Epithelial cell of esophagus (primary cell): ENCODE measurements at regions not wholly inside any gene's neighbourhood (a gene's known extent, or its start where the extent isn't known, plus 50 kb on each side); places are given as distances from the start of the nearest gene placed in this dataset.
A peak's percentile ranks its signal among the peaks of the same experiment; 100 is the strongest.
"Not testable (repeated sequence)": the region's sequence is repeated elsewhere in the genome, so short reads cannot be mapped to it uniquely, and the experiment has no call there.

Experiments
- DNase-seq: peaks from one replicate; pipeline ENCODE4 v3.0.0; 2010; ENCODE audit warnings: low read depth
- H3K4me3 ChIP-seq: 2 replicates; pipeline ENCODE4 v1.5.1; 2011; ENCODE audit warnings: mild to moderate bottlenecking, low read length, control low read depth
- TF ChIP-seq, protein P1 (sequence below): IDR thresholded peaks from 2 replicates; pipeline ENCODE4 v1.5.1; 2011; ENCODE audit warnings: low read depth, mild to moderate bottlenecking, low read length, control low read depth, inconsistent platforms; ENCODE audit not compliant: insufficient read depth; ENCODE audit errors: missing control alignments

DNA sequence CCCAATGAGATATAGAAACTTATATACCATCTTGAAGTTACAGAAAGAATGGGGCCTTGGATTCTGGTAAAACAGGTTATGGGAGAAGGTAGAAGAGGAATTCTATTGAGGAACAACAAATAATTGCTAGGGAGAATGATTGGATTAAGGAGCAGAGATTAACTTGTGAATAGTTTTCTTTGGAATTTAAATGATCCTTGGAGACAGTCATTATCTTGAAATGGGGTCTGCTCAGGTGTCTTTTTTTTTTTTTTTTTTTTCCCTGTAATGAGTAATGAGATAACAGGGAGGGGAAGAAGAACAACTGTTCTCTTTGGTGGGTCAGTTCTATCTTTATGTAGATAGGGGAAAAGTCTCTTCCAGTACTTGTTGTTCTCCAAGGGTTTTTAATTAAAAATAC, 1406.0 kb downstream of the RPA4 start:
- TF ChIP-seq, protein P1, sequence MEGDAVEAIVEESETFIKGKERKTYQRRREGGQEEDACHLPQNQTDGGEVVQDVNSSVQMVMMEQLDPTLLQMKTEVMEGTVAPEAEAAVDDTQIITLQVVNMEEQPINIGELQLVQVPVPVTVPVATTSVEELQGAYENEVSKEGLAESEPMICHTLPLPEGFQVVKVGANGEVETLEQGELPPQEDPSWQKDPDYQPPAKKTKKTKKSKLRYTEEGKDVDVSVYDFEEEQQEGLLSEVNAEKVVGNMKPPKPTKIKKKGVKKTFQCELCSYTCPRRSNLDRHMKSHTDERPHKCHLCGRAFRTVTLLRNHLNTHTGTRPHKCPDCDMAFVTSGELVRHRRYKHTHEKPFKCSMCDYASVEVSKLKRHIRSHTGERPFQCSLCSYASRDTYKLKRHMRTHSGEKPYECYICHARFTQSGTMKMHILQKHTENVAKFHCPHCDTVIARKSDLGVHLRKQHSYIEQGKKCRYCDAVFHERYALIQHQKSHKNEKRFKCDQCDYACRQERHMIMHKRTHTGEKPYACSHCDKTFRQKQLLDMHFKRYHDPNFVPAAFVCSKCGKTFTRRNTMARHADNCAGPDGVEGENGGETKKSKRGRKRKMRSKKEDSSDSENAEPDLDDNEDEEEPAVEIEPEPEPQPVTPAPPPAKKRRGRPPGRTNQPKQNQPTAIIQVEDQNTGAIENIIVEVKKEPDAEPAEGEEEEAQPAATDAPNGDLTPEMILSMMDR, result no peak
- no peak overlapping the region for H3K4me3 ChIP-seq
- DNase-seq, result no peak

DNA sequence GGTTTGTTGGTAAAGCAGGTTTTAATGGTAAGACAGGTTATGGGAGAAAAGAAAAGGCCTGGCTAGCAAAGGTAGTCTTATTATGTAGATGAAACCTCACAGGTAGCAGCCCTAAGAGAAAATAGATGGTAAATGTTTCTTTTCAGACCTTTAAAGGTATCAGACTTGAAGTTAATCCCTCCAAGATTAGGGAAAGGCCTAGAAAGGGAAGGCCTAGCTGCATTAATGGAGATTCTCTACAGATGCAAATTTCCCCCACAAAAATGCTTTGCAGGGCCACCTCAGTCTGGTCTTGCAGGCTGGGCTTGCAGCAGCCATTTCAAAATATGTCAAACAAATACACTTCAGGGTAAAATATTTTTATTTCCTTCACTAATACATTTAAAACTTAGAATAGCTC, 1410.6 kb downstream of the RPA4 start:
- no peak overlapping the region for H3K4me3 ChIP-seq
- TF ChIP-seq, protein P1, result no peak
- DNase-seq, result no peak

DNA sequence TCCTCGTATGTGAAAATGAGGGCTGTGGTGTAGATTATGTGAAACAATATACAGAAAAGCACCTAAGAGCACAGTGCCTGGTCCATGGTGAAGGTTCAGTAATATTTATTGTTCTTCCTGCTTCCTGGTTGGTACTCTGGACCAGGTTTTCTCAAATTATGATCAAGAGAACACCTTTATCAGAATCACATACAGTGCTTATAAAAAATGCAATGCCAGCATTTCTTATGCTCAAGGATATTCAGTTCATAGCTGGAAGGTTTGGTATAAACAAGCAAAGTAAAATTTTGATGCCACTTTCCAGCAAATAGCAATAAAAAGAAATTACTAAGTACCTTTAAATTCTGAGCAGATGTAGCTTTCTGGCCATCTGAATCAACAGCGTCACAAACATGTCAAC, 1412.4 kb downstream of the RPA4 start:
- no peak for DNase-seq
- TF ChIP-seq, protein P1, result no peak
- H3K4me3 ChIP-seq, result no peak overlapping the region

DNA sequence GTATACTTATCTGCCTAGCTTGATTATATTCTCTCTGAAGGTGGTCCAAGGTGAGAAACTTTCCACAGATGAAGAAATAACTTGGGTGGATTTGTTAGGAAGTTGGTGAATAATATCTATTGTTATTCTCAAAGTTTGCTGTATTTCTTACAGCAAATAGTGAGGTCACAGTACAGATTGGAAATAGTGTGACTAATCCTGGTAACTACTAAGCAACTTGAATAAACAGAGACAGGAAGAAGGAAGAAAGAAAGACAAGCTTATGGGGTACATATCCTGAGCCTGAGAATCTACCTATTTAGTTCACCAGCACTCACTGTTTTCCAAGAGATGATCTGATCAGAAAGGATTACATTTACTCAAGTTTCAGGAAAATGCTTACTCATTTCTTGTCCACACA, 1416.1 kb downstream of the RPA4 start:
- H3K4me3 ChIP-seq, result no peak overlapping the region
- DNase-seq, result peak; percentile 2
- TF ChIP-seq, protein P1, result no peak

DNA sequence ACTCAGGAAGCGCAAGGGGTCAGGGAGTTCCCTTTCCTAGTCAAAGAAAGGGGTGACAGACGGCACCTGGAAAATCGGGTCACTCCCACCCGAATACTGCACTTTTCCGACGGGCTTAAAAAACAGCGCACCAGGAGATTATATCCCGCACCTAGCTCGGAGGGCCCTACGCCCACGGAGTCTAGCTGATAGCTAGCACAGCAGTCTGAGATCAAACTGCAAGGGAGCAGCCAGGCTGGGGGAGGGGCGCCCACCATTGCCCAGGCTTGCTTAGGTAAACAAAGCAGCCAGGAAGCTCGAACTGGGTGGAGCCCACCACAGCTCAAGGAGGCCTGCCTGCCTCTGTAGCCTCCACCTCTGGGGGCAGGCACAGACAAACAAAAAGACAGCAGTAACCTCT, 1416.8 kb downstream of the RPA4 start:
- not testable (repeated sequence) for H3K4me3 ChIP-seq, DNase-seq

DNA sequence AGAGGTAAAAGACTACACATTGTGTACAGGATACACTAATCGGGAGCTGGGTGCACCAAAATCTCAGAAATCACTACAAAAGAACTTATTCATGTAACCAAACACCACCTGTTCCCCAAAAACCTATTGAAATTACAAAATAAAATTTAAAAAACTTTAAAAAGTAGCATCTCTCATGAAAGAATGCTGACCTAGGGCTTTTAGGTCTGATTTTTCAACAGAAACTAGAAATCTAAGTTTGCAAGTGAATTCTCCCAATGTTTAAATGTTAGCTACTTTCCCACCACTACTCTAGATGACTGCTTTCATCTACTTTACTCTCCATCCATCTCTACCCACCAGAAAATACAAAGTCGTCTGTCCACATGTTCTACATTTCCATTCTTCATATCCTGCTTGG, 1447.7 kb downstream of the RPA4 start:
- TF ChIP-seq, protein P1, result no peak
- DNase-seq, result no peak
- no peak overlapping the region for H3K4me3 ChIP-seq

DNA sequence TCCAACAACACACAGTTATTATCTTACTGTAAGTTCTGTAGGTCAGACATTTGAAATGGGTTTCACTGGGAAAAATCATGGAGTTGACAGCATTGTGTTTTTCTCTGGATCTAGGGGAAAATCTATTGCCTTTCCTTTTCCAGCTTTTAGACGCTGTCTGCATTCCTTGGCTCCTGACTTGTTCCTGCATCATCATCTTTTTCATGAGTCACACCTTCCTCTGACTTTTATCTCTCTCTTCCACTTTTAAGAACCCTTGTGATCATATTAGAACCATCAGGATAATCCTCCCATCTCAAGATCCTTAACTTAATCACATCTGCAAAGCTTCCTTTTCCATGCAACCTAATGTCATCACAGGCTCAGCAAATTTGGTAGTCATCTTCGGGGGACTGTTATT, 1454.8 kb downstream of the RPA4 start:
- no peak overlapping the region for H3K4me3 ChIP-seq
- peak; percentile 0 for DNase-seq
- TF ChIP-seq, protein P1, result no peak

DNA sequence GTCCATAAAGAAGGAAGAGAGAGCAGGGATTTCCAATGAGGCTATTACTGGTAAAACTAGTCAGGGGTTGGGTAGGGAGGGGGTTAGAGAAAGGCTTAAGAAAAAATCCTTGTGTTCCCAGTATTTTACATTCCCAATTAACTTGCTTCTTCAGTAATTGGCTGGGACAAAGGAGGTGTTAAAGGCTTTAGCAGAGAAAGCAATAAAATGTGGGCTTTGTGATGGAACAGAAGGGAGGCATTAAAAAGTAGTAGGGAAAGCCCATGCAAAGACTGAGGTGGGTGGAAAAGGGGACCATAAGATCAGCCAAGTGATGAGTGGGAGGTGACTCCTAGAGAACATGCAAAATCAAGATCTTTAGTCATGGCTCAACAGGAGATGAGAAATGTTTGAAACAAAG, 1467.2 kb downstream of the RPA4 start:
- H3K4me3 ChIP-seq, result no peak overlapping the region
- no peak for DNase-seq
- TF ChIP-seq, protein P1, result no peak
